Endodermal cell (in vitro differentiated cells): ENCODE measurements at regions not wholly inside any gene's neighbourhood (a gene's known extent, or its start where the extent isn't known, plus 50 kb on each side); places are given as distances from the start of the nearest gene placed in this dataset.
A peak's percentile ranks its signal among the peaks of the same experiment; 100 is the strongest.

ENCODE experiments used
- DNase-seq: peaks from one replicate; pipeline ENCODE4 v3.0.0-alpha.2; 2017
- H3K27ac ChIP-seq: 2 replicates; pipeline ENCODE4 v1.5.1; 2013; ENCODE audit warnings: mild to moderate bottlenecking, low read depth, low read length, moderate library complexity
- H3K27me3 ChIP-seq: 2 replicates; pipeline ENCODE4 v1.6.1; 2013; ENCODE audit warnings: mild to moderate bottlenecking, low read length, moderate library complexity; ENCODE audit not compliant: insufficient read depth, control insufficient read depth, poor library complexity, severe bottlenecking
- H3K36me3 ChIP-seq: 2 replicates; pipeline ENCODE4 v1.7.0; 2013; ENCODE audit warnings: mild to moderate bottlenecking, low read length, moderate library complexity; ENCODE audit not compliant: control insufficient read depth, insufficient read depth
- H3K4me1 ChIP-seq: one replicate; pipeline ENCODE4 v1.7.0; 2013; ENCODE audit warnings: low read length; ENCODE audit not compliant: control insufficient read depth, insufficient read depth
- H3K4me3 ChIP-seq: 2 replicates; pipeline ENCODE4 v1.5.1; 2013; ENCODE audit warnings: mild to moderate bottlenecking, low read length, moderate library complexity
- H3K9ac ChIP-seq: 2 replicates; pipeline ENCODE4 v1.6.1; 2013; ENCODE audit warnings: mild to moderate bottlenecking, low read length, moderate library complexity; ENCODE audit not compliant: poor library complexity, severe bottlenecking; ENCODE audit errors: extremely low read depth
- H3K9me3 ChIP-seq: 2 replicates; pipeline ENCODE4 v1.6.1; 2013; ENCODE audit warnings: mild to moderate bottlenecking, low read length, moderate library complexity; ENCODE audit not compliant: control insufficient read depth
- H3K27ac Mint-ChIP-seq: 2 replicates; pipeline ENCODE4 v1.8.0; 2020; ENCODE audit warnings: mixed read lengths
- H3K27me3 Mint-ChIP-seq: 2 replicates; pipeline ENCODE4 v1.8.0; 2021; ENCODE audit warnings: mild to moderate bottlenecking, mixed read lengths; ENCODE audit not compliant: insufficient read depth
- H3K36me3 Mint-ChIP-seq: 2 replicates; pipeline ENCODE4 v1.8.0; 2020; ENCODE audit warnings: low read depth, mixed read lengths
- H3K4me1 Mint-ChIP-seq: 2 replicates; pipeline ENCODE4 v1.8.0; 2020; ENCODE audit warnings: mixed read lengths
- H3K4me3 Mint-ChIP-seq: 2 replicates; pipeline ENCODE4 v1.8.0; 2020; ENCODE audit warnings: mild to moderate bottlenecking, moderate library complexity, mixed read lengths
- H3K9me3 Mint-ChIP-seq: 2 replicates; pipeline ENCODE4 v1.8.0; 2020; ENCODE audit warnings: mild to moderate bottlenecking, mixed read lengths
- CTCF ChIP-seq: fragments of 200-600 bp; sonication (generic); conservative IDR thresholded peaks from 2 replicates; pipeline ENCODE4 v1.5.0; 2021; ENCODE audit warnings: antibody characterized with exemption, mild to moderate bottlenecking
- WGBS, 2 experiments: methylation state at CpG; one replicate each; pipeline versions ENCODE4 v1.1.5 to v1.1.7; 2013; ENCODE audit warnings: missing lambda C conversion rate in 2 of 2, mixed read lengths in 1 of 2; ENCODE audit not compliant: insufficient coverage in 1 of 2, insufficient read length in 1 of 2; 5-methylcytosine and 5-hydroxymethylcytosine counted together

GRCh38 chr9:79378107-79378506 is 193.7 kb upstream of the TLE4 start:
- Mint-ChIP-seq H3K4me3 (no peak overlapping the region), H3K9me3 (peaks cover 6% of the 10 kb centered on the region), H3K36me3 (no peaks in the 10 kb centered on the region), H3K27me3 (no peaks in the 10 kb centered on the region), H3K4me1 (peaks cover 10% of the 10 kb centered on the region), H3K27ac (no peak overlapping the region)
- H3K9me3 ChIP-seq, result peaks cover 10% of the 10 kb centered on the region
- no peak for TF ChIP-seq CTCF
- no peaks in the 10 kb centered on the region for H3K27me3 ChIP-seq
- no peak for DNase-seq
- H3K4me3 ChIP-seq, result no peak overlapping the region
- 85% methylated on average over 2 of the region's 2 CpGs; no CpG with 5 or more reads in 1 of the 2 experiments for WGBS, 2 experiments
- no peak overlapping the region for H3K27ac ChIP-seq
- H3K9ac ChIP-seq, result no peak overlapping the region
- H3K36me3 ChIP-seq, result no peaks in the 10 kb centered on the region
- H3K4me1 ChIP-seq, result no peaks in the 10 kb centered on the region

GRCh38 chr9:79382044-79382443 is 189.7 kb upstream of the TLE4 start:
- Mint-ChIP-seq H3K36me3 (no peaks in the 10 kb centered on the region), H3K4me3 (no peak overlapping the region), H3K4me1 (peaks cover 10% of the 10 kb centered on the region), H3K9me3 (peaks cover 6% of the 10 kb centered on the region), H3K27me3 (no peaks in the 10 kb centered on the region), H3K27ac (no peak overlapping the region)
- no peak overlapping the region for H3K27ac ChIP-seq
- H3K36me3 ChIP-seq, result no peaks in the 10 kb centered on the region
- peaks cover 10% of the 10 kb centered on the region for H3K9me3 ChIP-seq
- no peak for TF ChIP-seq CTCF
- no peaks in the 10 kb centered on the region for H3K4me1 ChIP-seq
- DNase-seq, result no peak
- H3K4me3 ChIP-seq, result no peak overlapping the region
- H3K9ac ChIP-seq, result no peak overlapping the region
- H3K27me3 ChIP-seq, result no peaks in the 10 kb centered on the region

GRCh38 chr9:79382458-79382857 is 189.3 kb upstream of the TLE4 start:
- no peak overlapping the region for H3K4me3 ChIP-seq
- H3K9me3 Mint-ChIP-seq, result peaks cover 6% of the 10 kb centered on the region
- H3K4me1 ChIP-seq, result no peaks in the 10 kb centered on the region
- H3K27ac Mint-ChIP-seq, result no peak overlapping the region
- peaks cover 10% of the 10 kb centered on the region for H3K4me1 Mint-ChIP-seq
- WGBS, 2 experiments, result 50 to 66% methylated on average over 1 to 2 of the region's 2 CpGs
- no peaks in the 10 kb centered on the region for H3K27me3 Mint-ChIP-seq
- peaks cover 10% of the 10 kb centered on the region for H3K9me3 ChIP-seq
- H3K36me3 ChIP-seq, result no peaks in the 10 kb centered on the region
- no peak overlapping the region for H3K27ac ChIP-seq
- DNase-seq, result peak; percentile 67
- no peak overlapping the region for H3K4me3 Mint-ChIP-seq
- H3K9ac ChIP-seq, result no peak overlapping the region
- TF ChIP-seq CTCF, result no peak
- H3K36me3 Mint-ChIP-seq, result no peaks in the 10 kb centered on the region
- H3K27me3 ChIP-seq, result no peaks in the 10 kb centered on the region
